Skeletal muscle cell (primary cell): ENCODE measurements at regions not wholly inside any gene's neighbourhood (a gene's known extent, or its start where the extent isn't known, plus 50 kb on each side); places are given as distances from the start of the nearest gene placed in this dataset.
A peak's percentile ranks its signal among the peaks of the same experiment; 100 is the strongest.

Source experiments
- DNase-seq: peaks from one replicate; pipeline ENCODE4 v3.0.0-alpha.2; 2010; ENCODE audit warnings: low read depth
- H3K4me3 ChIP-seq: 2 replicates; pipeline ENCODE4 v1.5.1; 2011; ENCODE audit warnings: low read depth, mild to moderate bottlenecking, control low read depth, low read length, moderate library complexity

DNA sequence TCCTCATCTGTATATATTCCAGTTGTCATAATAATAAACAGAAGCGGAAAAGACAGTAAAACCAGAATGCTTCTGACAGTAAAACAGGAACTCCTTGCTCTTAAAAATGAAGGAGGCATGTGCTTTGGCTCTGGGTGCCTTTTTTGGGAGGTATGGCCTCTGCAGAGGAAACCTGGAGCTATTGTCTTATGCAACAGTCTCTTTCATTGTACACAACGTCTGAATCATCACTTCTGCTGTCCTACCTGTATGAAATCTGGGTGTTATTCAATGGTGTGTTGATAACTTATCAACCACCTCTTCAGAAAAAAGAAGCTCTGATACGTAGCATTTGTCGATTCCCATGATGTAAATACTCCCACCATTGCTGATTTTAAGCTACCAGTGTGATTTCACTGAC is 64.8 kb downstream of the CDCA7 start:
- DNase-seq = no peak
- no peak overlapping the region for H3K4me3 ChIP-seq

GRCh38 chr2:173424886-173425285 is 70.2 kb downstream of the CDCA7 start:
- peak; percentile 59 for DNase-seq
- no peak overlapping the region for H3K4me3 ChIP-seq

- H3K4me3 ChIP-seq = no peak overlapping the region
- DNase-seq = peak; percentile 62
These were observed 73.4 kb downstream of the CDCA7 start for GRCh38 chr2:173427887-173428668.

GRCh38 chr2:173431191-173431590 is 76.5 kb downstream of the CDCA7 start:
- H3K4me3 ChIP-seq = no peak overlapping the region
- DNase-seq = no peak

GRCh38 chr2:173432049-173432754 is 77.5 kb downstream of the CDCA7 start:
- peak; percentile 43 for DNase-seq
- no peak overlapping the region for H3K4me3 ChIP-seq

- no peak for DNase-seq
- H3K4me3 ChIP-seq = no peak overlapping the region
These were observed 80.3 kb downstream of the CDCA7 start for GRCh38 chr2:173434762-173435569.

DNA sequence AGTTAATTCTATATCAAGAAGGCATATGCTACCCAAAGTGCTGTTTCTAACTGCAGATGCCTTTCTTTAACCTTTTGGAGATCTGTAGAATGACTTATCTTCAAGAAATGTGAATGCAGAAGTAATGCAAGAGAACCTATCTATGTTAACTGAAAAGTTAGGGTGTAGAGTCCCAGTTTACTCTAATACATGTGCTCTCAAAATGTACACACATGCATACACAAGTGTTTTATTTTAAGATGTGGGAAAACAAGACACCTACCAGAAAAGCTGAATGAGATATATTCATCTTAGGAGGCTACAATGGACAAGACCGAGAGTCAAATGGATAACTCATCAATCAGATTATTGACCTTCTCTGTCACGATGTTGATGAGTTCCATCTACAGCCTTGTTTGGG is 80.9 kb downstream of the CDCA7 start:
- no peak for DNase-seq
- no peak overlapping the region for H3K4me3 ChIP-seq

- no peak for DNase-seq
- H3K4me3 ChIP-seq = no peak overlapping the region
These were observed 81.4 kb downstream of the CDCA7 start for GRCh38 chr2:173436088-173436487.

- no peak for DNase-seq
- no peak overlapping the region for H3K4me3 ChIP-seq
These were observed 86.5 kb downstream of the CDCA7 start for GRCh38 chr2:173441222-173441621.

- no peak overlapping the region for H3K4me3 ChIP-seq
- DNase-seq = no peak
These were observed 87.9 kb downstream of the CDCA7 start for GRCh38 chr2:173442542-173442941.

- H3K4me3 ChIP-seq = no peak overlapping the region
- no peak for DNase-seq
These were observed 92.0 kb downstream of the CDCA7 start for GRCh38 chr2:173446722-173447121.

DNA sequence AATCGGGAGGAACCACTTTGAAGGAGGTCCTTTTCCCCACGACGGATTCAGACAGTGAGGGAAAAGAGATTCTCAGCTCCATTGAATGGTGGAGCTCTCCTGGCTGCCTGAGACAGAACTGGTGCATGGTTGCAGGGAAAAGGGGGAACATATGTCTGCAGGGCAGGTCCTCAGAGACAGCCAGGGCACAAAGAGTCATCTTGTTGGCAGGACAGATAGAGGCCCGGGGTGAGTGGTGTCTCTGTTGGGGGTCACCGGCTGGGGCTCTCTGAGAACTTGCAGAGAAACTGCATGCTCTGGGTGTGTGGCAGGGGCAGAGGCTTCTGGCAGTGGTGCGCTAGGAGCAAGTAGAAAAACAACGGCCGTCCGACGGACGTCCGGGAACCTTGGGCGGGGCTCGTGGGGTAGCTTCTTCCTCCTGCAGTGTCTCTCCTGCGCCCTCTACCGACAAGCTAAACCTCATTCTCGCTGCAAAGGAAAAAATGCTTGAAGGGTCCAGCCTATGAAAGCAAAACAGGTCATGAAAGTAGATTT is 94.3 kb downstream of the CDCA7 start:
- peak overlapping the region; percentile 25 for H3K4me3 ChIP-seq
- no peak for DNase-seq

- no peak for DNase-seq
- no peak overlapping the region for H3K4me3 ChIP-seq
These were observed 96.4 kb downstream of the CDCA7 start for GRCh38 chr2:173451118-173451517.

- DNase-seq = no peak
- H3K4me3 ChIP-seq = no peak overlapping the region
These were observed 97.3 kb downstream of the CDCA7 start for GRCh38 chr2:173451941-173452340.

- DNase-seq = no peak
- H3K4me3 ChIP-seq = no peak overlapping the region
These were observed 97.7 kb downstream of the CDCA7 start for GRCh38 chr2:173452416-173452815.

- no peak overlapping the region for H3K4me3 ChIP-seq
- no peak for DNase-seq
These were observed 102.3 kb downstream of the CDCA7 start for GRCh38 chr2:173456960-173457359.

GRCh38 chr2:173457366-173457765 is 102.7 kb downstream of the CDCA7 start:
- DNase-seq = no peak
- H3K4me3 ChIP-seq = no peak overlapping the region

DNA sequence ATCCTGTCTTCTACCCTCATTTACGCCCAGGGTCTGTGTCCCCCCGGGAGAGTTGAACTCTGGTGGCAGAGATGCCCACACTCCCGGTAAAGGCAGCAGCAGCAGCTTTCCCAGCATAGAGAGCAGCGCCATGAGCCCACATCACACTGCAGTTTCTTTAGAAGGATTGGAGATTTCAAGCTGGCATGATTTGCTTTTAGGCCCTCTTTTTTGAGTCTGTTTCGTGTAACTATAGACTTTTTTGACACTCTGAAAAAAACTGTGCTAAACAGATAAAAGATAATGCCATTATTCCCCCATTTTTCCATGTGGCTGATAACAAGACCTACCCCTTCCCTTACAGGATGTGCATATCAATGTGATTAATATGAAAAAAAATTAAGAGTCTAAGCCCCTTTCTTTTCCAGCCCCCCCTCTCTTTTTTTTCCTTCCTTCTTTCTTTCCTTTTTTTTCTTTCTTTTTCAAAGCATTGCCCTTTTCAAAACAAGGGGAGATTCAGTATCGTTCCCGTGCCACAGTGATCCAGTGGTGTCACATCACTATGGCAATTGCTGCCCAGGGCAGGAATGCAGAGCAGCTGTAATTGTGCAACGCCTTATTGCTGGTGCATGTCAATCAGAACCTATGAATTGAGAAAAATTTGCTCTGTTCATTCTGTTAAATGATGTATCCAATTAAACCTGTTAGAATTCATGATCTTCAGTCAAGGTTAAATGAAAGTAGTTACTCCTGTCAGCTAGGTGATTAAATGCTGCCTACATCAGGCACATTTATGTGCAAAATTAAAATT is 104.5 kb downstream of the CDCA7 start:
- no peak overlapping the region for H3K4me3 ChIP-seq
- no peak for DNase-seq
